Heart right ventricle (tissue), 16 donors: ENCODE measurements at regions not wholly inside any gene's neighbourhood (a gene's known extent, or its start where the extent isn't known, plus 50 kb on each side); places are given as distances from the start of the nearest gene placed in this dataset.

Experiments used
- ATAC-seq, 8 donors: fragments of 200-7000 bp; cut with Tn5 transposase; one replicate each; pipeline ENCODE4 v1.9.1; 2020; ENCODE audit warnings: mild to moderate bottlenecking in 8 of 8, moderate library complexity in 8 of 8, moderate number of reproducible peaks in 1 of 8
- DNase-seq, 2 donors: peaks; one replicate each; pipeline ENCODE4 v3.0.0-alpha.2; 2020
- H3K27ac ChIP-seq, 10 donors: fragments of 200-600 bp; sonication (generic) in 2 of 10; one replicate each; pipeline versions ENCODE4 v1.5.0 to v1.8.0; 2020 to 2022; ENCODE audit warnings: mild to moderate bottlenecking in 3 of 10
- H3K27me3 ChIP-seq, 7 donors: fragments of 200-600 bp; one replicate each; pipeline ENCODE4 v1.8.0; 2021 to 2022; ENCODE audit warnings: mild to moderate bottlenecking in 2 of 7
- H3K36me3 ChIP-seq, 9 donors: fragments of 200-600 bp; sonication (generic) in 1 of 9; one replicate each; pipeline versions ENCODE4 v1.5.0 to v1.8.0; 2020 to 2022; ENCODE audit warnings: mild to moderate bottlenecking in 2 of 9
- H3K4me1 ChIP-seq, 9 donors: fragments of 200-600 bp; sonication (generic) in 1 of 9; one replicate each; pipeline versions ENCODE4 v1.5.0 to v1.8.0; 2020 to 2022; ENCODE audit warnings: mild to moderate bottlenecking in 4 of 9
- H3K4me3 ChIP-seq, 10 donors: fragments of 200-600 bp; sonication (generic) in 2 of 10; one replicate each; pipeline versions ENCODE4 v1.5.0 to v1.8.0; 2020 to 2022; ENCODE audit warnings: mild to moderate bottlenecking in 7 of 10, moderate library complexity in 2 of 10
- H3K9me3 ChIP-seq, 11 donors: fragments of 200-600 bp in 10 of 11; sonication (generic) in 2 of 11; one replicate each; pipeline versions ENCODE4 v1.5.0 to v1.8.0; 2013 to 2022; ENCODE audit warnings: mild to moderate bottlenecking in 2 of 11, control low read depth in 1 of 11, moderate library complexity in 1 of 11
- WGBS, 2 donors: extraction: QIAGEN DNeasy Blood & Tissue Kit; methylation state at CpG; one replicate each; pipeline ENCODE4 v1.1.7; 2013; ENCODE audit warnings: inconsistent platforms in 1 of 2; 5-methylcytosine and 5-hydroxymethylcytosine counted together
- intact Hi-C, 10 donors: fragments of 100-400 bp; cut with DNase I; formaldehyde crosslinking; loops; one replicate each; pipeline versions ENCODE4 v1.11.1 to v1.14.2; 2022
- TF ChIP-seq, protein P1 (sequence below), 9 donors: fragments of 200-600 bp; sonication (generic) in 2 of 9; IDR thresholded peaks; one replicate each; pipeline versions ENCODE4 v1.5.0 to v1.8.0; 2021 to 2022; ENCODE audit warnings: antibody characterized with exemption in 9 of 9, mild to moderate bottlenecking in 5 of 9, moderate library complexity in 1 of 9
- donor health status: Arrhythmogenic right ventricular cardiomyopathy.
- donor health status: ischemic (EF 13 %, LVEDD 7.1; RV severe dilation, severe dysfunction).
- donor health status: healthy with polysubstance abuse.
- donor health status: DM: no; HTN: yes; CAD: no.
- donor health status: DM: no; HTN: no; CAD: no.
- donor health status: ischemic (EF 25% LVEDD 6.9; RV normal size, moderate dysfunction).
- donor health status: ischemic (EF 25% LVEDD 5.7; RV mildly dilated, moderate dysfunction).
- donor health status: healthy.
- donor health status: DM: yes; HTN: yes; CAD: no.
- donor health status: Ischemic cardiomyopathy.
- donor health status: ischemic (EF 35%, LVEDD 5.7; RV mildly dilated, moderate dysfunction).
- donor health status: nonischemic (EF 11% LVEDD 7.7; RV severe dilation, severe dysfunction).
- donor health status: DM: yes; HTN: yes; CAD: no.
- donor health status: PGD.
- donor health status: ischemic (EF 29% LVEDD 5.4; RV normal size, mild dysfunction).
- donor health status: nonischemic (EF 23%, LVEDD 6.1; RV moderate dilation, normal function).

DNA sequence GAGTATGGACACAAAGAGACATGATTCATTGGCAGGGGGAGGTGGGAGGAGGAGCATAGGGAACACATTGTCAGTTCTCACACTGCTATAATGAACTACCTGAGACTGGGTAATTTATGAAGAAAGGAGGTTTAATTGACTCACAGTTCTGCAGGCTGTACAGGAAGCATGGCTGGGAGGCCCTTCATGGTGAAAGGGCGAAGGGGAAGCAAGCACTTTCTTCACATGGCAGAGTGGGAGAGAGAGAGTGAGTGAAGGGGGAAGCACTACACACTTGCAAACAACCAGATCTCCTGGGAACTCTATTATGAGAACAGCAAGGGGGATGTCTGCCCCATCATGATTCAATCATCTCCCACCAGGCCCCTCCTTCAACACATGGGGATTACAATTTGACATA lies 391.8 kb downstream of the BMP4 start:
- Histone ChIP-seq H3K36me3 (no peaks in the 10 kb centered on the region), H3K4me1 (no peaks in the 10 kb centered on the region), H3K27me3 (no peaks in the 10 kb centered on the region), H3K27ac (no peak overlapping the region), H3K9me3 (peaks cover 0 to 29% (median 11%) of the 10 kb centered on the region in 11 donors), H3K4me3 (no peak overlapping the region)
- intact Hi-C loops = no loop called here
- WGBS, 2 donors = 93 to 100% methylated on average over 1 of the region's 1 CpG
- TF ChIP-seq, protein P1, sequence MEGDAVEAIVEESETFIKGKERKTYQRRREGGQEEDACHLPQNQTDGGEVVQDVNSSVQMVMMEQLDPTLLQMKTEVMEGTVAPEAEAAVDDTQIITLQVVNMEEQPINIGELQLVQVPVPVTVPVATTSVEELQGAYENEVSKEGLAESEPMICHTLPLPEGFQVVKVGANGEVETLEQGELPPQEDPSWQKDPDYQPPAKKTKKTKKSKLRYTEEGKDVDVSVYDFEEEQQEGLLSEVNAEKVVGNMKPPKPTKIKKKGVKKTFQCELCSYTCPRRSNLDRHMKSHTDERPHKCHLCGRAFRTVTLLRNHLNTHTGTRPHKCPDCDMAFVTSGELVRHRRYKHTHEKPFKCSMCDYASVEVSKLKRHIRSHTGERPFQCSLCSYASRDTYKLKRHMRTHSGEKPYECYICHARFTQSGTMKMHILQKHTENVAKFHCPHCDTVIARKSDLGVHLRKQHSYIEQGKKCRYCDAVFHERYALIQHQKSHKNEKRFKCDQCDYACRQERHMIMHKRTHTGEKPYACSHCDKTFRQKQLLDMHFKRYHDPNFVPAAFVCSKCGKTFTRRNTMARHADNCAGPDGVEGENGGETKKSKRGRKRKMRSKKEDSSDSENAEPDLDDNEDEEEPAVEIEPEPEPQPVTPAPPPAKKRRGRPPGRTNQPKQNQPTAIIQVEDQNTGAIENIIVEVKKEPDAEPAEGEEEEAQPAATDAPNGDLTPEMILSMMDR (IDR thresholded peaks at IDR 0.05) = no peak
- no peak for DNase-seq
- ATAC-seq = no peak

DNA sequence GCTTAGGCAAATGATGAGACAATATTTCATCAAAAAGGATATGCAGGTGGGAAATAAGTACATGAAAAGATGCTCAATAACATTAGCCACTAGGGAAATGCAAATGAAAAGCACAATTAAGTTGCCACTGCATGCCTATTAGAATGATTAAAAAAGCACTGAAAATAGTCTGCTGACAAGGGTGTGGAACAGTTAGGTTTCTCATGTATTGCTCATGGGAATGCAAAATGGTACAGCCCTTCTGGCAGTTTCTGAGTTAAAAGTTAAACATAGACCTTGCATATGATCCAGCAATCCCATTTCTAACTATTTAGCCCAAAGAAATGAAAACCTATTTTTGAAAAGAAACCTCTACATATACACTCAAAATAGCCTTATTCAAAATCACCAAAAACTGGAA lies 393.0 kb downstream of the BMP4 start:
- TF ChIP-seq, protein P1 (IDR thresholded peaks at IDR 0.05) = no peak
- Histone ChIP-seq H3K27me3 (no peaks in the 10 kb centered on the region), H3K4me3 (no peak overlapping the region), H3K36me3 (no peaks in the 10 kb centered on the region), H3K27ac (no peak overlapping the region), H3K4me1 (no peaks in the 10 kb centered on the region), H3K9me3 (peaks cover 0 to 29% (median 11%) of the 10 kb centered on the region in 11 donors)
- ATAC-seq (no peak), DNase-seq (no peak)
- intact Hi-C loops = no loop called here

DNA sequence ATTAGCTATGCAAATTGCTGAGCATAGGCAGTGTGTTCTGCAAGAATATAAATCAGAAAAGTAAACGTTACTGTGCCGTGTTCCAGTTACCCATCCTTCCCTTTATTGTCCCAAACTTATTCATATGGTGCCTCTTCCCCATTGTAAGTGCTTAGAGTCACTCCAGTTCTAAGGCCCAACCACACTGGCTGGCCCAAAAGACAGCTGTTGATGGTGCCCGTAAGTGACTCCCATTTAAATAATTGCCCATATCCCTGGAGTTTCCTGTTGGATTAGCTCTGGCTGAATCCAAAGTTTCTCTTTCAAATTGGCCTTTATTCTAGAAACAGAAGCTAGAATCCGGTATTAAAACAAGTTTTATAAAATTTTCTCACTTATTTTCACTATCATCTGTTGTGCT lies 400.1 kb upstream of the DDHD1 start:
- DNase-seq = no peak
- no peaks in the 10 kb centered on the region for H3K36me3 ChIP-seq
- intact Hi-C loops = no loop called here
- H3K27me3 ChIP-seq = no peaks in the 10 kb centered on the region
- H3K9me3 ChIP-seq = no peaks in the 10 kb centered on the region
- H3K27ac ChIP-seq = no peak overlapping the region
- H3K4me1 ChIP-seq = peaks cover 0 to 4% (median 0%) of the 10 kb centered on the region in 9 donors
- TF ChIP-seq, protein P1 (IDR thresholded peaks at IDR 0.05) = no peak
- ATAC-seq = no peak
- no peak overlapping the region for H3K4me3 ChIP-seq
- WGBS, 2 donors = 77 to 87% methylated on average over 4 of the region's 4 CpGs

DNA sequence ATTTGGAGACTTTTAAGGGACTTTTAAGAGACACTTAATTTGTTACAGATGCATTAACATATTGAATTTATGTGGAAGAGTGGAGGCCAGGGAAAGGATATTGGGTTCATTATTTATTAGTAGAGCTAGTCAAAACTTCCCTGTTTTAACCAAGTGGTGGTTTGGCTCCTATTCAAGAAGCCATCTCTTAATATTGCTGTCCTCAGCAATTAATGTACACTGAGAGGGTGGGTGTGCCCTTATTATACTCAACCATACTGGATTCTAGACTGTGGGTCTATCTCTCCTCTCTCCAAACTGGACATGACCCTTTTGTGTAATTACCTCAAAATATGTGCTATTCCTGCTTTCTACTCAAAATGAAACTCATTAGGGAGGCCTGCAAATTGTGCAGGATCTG lies 398.7 kb upstream of the DDHD1 start:
- Histone ChIP-seq H3K36me3 (no peaks in the 10 kb centered on the region), H3K4me1 (peaks cover 0 to 4% (median 0%) of the 10 kb centered on the region in 9 donors), H3K9me3 (no peaks in the 10 kb centered on the region), H3K4me3 (no peak overlapping the region), H3K27ac (no peak overlapping the region), H3K27me3 (no peaks in the 10 kb centered on the region)
- DNase-seq (no peak), ATAC-seq (no peak)
- TF ChIP-seq, protein P1 (IDR thresholded peaks at IDR 0.05) = no peak
- intact Hi-C loops = no loop called here

DNA sequence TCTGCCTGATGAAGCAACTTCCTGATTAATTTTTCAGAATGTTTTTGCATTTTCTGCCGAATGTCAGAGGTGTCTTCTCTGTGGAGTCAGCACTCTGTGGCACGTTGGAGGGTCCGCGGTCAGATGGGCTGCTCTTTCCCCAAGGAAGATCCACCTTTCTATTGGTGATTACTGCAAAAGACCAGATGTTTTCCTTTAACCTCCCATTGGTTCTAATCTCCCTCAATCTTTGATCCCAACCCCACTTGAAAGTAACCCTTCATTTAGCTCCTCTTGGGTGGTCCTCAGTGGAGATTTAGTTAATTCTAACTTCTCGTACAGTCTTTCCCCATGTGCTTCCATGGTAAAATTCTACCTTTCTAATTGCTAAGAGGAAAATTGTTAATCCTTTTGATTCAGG lies 397.7 kb upstream of the DDHD1 start:
- intact Hi-C loops = no loop called here
- TF ChIP-seq, protein P1 (IDR thresholded peaks at IDR 0.05) = no peak
- Histone ChIP-seq H3K4me3 (no peak overlapping the region), H3K27ac (no peak overlapping the region), H3K36me3 (no peaks in the 10 kb centered on the region), H3K4me1 (peaks cover 0 to 4% (median 0%) of the 10 kb centered on the region in 9 donors), H3K9me3 (no peaks in the 10 kb centered on the region), H3K27me3 (no peaks in the 10 kb centered on the region)
- WGBS, 2 donors = 68 to 71% methylated on average over 5 of the region's 5 CpGs
- DNase-seq (no peak), ATAC-seq (no peak)
